GM12891 (cell line): ENCODE measurements at regions not wholly inside any gene's neighbourhood (a gene's known extent, or its start where the extent isn't known, plus 50 kb on each side); places are given as distances from the start of the nearest gene placed in this dataset.

Source experiments
- DNase-seq: peaks from one replicate; pipeline ENCODE4 v3.0.0; 2011; ENCODE audit warnings: low spot score; ENCODE audit not compliant: insufficient read length
- FAIRE-seq: peaks from 2 replicates; lab custom pipeline; 2011; peaks lifted over from hg19 to GRCh38; lab: Jason Lieb, UNC
- PAX5 ChIP-seq: IDR thresholded peaks from 2 replicates; pipeline ENCODE4 v1.6.1; 2011; ENCODE audit warnings: low read length, moderate library complexity, mild to moderate bottlenecking; ENCODE audit not compliant: insufficient read depth, severe bottlenecking
- POLR2A ChIP-seq: IDR thresholded peaks from 2 replicates; pipeline ENCODE4 v1.6.1; 2011; ENCODE audit warnings: low read depth, low read length, control low read depth
- POLR2AphosphoS5 ChIP-seq: IDR thresholded peaks from 2 replicates; pipeline ENCODE4 v1.6.1; 2011; ENCODE audit warnings: low read depth, low read length, control low read depth
- POU2F2 ChIP-seq: IDR thresholded peaks from 2 replicates; pipeline ENCODE4 v1.6.1; 2011; ENCODE audit warnings: low read depth, mild to moderate bottlenecking, control low read depth, low read length, moderate library complexity
- SPI1 ChIP-seq: IDR thresholded peaks from 2 replicates; pipeline ENCODE4 v1.6.1; 2011; ENCODE audit warnings: low read depth, low read length, control low read depth
- TAF1 ChIP-seq: IDR thresholded peaks from 2 replicates; pipeline ENCODE4 v1.6.1; 2011; ENCODE audit warnings: low read depth, low read length, control low read depth

DNA sequence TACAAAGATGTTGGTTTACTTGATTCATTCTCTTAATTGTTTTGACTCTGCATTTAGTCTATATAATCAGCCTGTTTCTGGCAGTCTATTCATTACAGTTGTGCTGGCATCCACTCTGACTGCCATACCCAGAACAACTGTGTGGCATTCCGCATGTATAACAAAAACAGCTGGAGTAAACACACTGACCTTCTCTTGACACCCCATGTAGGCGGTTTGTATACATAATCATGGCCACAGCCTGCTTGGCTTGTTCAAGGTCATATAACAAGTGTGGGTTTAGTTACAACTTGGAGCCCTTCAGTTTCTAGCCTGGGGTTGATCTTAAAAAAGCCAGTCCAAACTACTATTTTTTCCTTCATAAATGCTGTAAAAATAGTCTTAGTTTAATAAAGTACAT lies 70.9 kb downstream of the MBL2 start:
- TF ChIP-seq POU2F2 (no peak), PAX5 (no peak), POLR2AphosphoS5 (no peak), SPI1 (no peak), TAF1 (no peak), POLR2A (no peak)
- FAIRE-seq, result no peak
- no peak for DNase-seq

GRCh38 chr10:52703451-52703850 lies 69.1 kb downstream of the MBL2 start:
- TF ChIP-seq SPI1, result no peak
- no peak for TF ChIP-seq POLR2AphosphoS5
- no peak for TF ChIP-seq POLR2A
- TF ChIP-seq POU2F2, result no peak
- TF ChIP-seq PAX5, result no peak
- TF ChIP-seq TAF1, result no peak
- no peak for FAIRE-seq
- no peak for DNase-seq

DNA sequence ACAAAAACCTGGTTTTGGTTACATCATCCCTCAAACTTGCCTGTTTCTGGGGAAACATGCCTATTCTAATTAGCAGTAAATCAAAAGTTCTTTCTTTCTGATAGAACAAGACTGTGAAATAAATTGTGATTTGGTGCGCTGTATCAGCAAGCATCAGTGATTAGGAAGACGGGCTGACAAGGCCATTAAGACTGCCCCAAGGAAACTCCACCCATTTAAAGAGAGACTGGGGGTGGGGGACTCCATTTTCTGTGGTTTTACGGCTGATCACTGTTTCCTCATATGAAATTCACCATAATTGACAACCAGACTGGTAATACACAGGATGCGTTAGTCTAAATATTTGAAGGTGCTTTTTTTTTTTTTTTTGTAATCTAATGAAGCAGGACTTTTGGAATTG lies 68.7 kb downstream of the MBL2 start:
- no peak for TF ChIP-seq POLR2AphosphoS5
- TF ChIP-seq SPI1, result no peak
- no peak for TF ChIP-seq POLR2A
- no peak for TF ChIP-seq POU2F2
- no peak for TF ChIP-seq PAX5
- TF ChIP-seq TAF1, result no peak
- FAIRE-seq (no peak), DNase-seq (no peak)

DNA sequence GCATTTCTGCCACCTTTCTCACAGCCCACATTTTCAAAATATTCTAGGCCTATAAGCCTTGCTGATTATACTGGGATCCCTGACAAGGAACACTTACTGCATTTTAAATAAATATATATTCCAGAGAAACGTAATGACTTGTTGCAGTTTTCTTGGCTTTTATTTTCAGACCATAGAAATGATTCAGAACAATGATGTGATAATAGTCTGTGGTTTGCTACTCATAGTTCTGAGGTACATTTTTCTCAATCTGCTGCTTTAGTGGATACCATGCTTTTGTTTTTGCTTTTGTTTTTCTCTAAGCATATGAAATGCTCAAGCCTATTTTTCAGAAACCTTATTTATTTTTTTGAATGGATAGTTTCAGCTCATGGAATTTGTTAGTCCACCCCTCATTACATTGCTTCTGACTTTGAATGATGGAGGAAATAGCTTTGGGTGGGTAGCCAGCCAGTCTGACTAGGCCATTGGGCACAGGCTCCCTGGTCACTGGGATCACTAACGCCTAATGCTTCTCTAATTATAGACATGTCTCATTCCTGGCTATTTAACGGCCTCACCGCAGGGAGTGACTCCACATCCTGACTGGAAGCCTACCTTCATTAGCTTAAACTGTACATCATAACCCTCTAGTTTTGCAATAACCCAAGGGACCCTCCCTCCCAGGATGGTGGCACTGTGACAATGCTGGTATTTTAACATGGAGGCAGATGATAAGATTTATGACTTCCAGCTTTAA lies 66.1 kb downstream of the MBL2 start:
- TF ChIP-seq SPI1 (no peak), POLR2A (no peak), PAX5 (no peak), POLR2AphosphoS5 (no peak), TAF1 (no peak), POU2F2 (no peak)
- no peak for FAIRE-seq
- DNase-seq, result no peak
